HG03095 (cell line): ENCODE measurements at regions not wholly inside any gene's neighbourhood (a gene's known extent, or its start where the extent isn't known, plus 50 kb on each side); places are given as distances from the start of the nearest gene placed in this dataset.
"Not testable (repeated sequence)": the region's sequence is repeated elsewhere in the genome, so short reads cannot be mapped to it uniquely, and the experiment has no call there.

Source experiments
- ATAC-seq: cut with Tn5 transposase; IDR thresholded peaks from one replicate; pipeline ENCODE4 v1.9.1; 2021; ENCODE audit warnings: moderate library complexity; ENCODE audit not compliant: unreplicated experiment

DNA sequence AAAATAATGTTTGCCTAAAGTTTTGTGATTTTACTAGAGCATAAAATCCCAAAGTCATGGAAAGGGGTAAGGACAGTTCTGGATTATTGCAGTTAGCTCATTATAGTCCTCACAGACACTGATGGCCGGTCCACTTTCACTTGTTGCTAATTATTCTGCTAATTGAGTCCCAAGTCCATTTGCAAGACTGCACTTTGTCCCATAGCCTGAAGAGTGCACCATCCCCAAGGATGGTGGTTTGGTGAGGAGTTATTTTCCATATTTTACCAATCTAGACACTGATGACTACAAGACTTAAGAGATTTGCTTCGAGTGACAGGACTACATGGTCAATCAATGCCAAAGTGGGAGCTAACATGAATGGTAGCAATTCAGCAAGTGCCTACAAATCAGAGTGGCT lies 181.8 kb upstream of the CACNA2D1 start:
- ATAC-seq, result no peak

DNA sequence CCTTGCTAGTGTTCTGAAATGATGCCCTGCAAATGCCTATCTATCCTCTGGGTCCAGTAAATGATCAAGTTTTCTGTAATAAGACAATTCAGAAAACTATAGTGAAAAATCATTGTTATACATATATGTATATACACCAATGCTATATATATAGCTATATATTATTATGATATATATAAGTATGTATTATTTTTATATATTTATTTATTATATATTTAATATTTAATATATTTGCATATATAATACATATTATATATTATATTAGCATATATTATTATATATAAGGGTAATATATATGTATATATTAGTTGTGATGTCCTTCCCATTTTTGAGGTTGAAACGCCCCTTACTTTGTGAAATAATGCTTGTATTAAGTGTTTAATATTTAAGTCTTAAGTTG lies 181.4 kb upstream of the CACNA2D1 start:
- ATAC-seq, result no peak

DNA sequence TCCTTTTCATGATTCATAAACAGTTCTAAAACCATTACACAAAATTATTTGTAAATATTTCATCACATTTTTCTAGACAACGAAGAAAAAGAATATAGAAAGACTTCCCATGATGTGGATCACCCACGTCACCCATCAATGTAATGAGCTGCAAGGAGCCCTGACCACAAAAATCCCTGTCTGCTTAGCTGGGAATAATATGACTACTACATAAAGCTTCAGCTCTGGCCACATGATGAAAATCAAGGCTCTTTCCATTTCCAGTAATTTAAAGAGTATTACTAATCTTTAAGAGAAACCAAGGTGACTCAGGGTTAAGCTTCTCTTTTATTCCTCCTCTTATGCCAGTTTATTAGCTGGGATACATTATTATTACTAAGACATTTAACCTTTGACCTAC lies 180.8 kb upstream of the CACNA2D1 start:
- ATAC-seq, result no peak

DNA sequence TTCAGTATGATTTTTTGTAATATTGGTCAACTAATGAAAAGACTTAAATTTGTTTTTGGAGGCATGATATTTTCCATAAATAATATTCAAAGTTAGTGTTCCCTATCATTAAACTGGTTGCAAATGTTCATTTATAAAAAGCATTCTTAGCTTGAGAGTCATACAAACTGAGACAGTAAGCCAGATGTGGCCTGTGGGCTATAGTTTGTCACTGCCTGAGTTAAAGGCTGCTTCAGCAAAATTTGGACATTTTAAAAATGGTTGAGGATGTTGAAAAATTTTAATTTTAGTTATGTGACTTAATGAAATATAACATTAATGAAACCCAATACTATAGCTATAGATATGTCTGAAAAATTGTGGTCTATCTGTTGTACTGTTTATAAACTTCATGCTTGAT lies 180.2 kb upstream of the CACNA2D1 start:
- no peak for ATAC-seq

DNA sequence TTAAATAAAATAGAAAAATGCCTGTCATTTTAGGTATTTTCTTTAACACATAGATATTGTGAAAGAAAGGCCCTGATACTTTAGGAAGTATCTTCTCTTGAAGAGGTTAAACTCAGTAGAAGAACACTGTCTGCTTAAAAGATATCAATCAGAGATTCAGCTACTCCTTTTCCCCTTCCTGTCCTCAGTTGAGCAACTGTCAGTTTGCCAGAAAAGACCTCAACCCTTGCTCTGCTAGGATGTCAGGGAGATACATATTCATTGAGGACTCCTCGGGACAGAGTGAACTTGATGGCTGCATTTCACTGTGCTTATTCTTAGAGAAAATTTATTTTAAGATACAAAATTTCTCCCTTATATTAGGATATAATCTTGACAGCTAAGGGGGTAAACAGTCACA lies 173.6 kb upstream of the CACNA2D1 start:
- ATAC-seq, result no peak

DNA sequence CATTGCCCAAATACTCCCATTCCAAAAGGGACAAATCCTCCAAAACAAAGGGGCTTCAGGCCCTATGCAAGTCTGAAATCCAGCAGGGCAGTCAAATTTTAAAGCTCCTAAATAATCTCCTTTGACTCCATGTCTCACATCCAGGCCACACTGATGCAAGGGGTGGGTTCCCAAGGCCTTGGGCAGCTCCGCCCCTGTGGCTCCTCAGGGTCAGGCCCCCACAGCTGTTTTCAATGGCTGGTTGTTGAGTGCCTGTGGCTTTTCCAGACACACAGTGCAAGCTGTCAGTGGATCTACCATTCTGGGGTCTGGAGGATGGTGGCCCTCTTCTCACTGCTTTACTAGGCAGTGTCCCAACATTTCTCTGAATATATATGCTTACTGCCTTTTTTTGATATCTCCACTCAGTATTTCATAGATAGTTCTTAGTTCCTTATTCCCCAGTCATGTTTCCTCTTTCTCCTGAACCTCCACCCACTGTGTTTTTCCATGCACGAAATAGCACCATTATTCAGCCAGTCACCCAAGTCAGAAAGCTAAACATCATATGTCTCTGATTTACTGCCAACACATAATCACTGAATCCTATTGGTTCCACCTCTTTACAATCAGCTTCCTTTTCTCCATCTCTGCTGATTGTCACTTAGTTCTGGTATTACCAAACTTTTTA lies 172.6 kb upstream of the CACNA2D1 start:
- no peak for ATAC-seq

DNA sequence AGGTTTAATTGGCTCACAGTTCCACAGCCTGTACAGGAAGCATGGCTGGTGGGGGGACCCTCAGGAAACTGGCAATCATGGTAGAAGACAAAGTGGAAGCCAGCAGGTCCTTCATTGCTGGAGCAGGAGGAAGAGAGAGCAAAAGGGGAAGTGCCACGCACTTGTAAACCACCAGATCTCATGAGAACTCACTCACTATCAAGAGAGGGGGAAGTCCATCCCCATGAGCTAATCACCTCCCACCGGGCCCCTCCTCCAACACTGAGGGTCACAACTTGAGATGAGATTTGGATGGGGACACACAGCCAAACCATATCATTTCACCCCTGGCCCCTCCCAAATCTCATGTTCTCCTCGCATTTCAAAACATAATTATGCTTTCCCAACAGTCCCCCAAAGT lies 171.9 kb upstream of the CACNA2D1 start:
- ATAC-seq, result peak; percentile 72

DNA sequence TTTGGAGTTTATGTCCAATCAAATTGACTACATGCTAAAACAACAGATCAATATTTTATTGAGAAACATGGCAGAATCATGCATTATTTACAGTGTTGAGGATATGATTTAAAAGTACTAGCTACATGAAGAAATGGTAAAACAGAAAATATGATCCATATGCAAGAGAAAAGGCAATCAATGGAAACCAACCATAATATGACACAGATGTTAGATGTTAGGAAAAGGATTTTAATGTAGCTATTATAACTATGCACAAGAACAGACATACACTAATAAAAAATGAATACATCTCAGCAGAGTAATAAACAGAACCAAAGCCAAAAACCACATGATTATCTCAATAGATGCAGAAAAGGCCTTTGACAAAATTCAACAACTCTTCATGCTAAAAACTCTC lies 166.2 kb upstream of the CACNA2D1 start:
- ATAC-seq, result no peak

DNA sequence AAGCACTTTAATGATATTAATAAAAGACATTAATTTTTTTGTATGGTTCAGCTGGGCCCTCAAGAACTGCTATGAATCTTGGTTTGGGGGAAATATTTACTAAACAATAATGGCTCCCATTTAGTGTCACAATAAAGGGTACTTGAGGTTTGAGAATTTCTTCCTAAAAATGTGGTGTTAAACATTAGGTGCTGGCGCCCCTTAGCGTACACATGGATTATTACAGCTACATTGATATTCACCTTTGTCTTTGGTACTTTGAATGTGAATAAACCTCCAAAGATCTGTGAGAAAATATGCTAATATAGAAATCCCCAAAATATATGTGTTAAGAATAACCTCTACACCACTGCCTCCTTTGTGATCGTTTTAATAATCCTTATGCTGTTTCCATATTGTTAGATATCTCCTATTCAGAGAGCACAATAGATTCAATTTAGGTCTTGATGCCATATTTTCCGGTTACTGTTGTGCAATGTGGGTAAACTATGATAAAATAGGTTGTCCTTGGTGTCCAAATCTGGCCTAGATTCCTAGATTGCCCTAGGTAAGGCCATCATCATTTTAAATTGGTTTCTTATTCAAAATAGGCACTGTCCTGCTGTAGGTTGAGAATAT lies 161.8 kb upstream of the CACNA2D1 start:
- no peak for ATAC-seq

DNA sequence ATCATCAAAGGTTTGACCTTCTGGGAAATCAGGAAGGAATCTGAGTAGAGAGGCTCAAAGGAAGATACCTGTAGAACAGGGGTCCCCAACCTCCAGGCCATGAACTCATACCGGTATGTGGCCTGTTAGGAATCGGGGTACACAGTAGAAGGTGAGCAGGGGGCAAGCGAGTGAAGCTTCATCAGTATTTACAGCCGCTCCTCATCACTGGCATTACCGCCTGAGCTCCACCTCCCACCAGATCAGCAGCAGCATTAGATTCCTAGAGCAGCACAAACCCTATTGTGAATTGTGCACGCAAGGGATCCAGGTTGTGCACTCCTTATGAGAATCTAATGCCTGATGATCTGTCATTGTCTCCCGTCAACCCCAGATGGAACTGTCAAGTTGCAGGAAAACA lies 158.5 kb upstream of the CACNA2D1 start:
- ATAC-seq, result no peak

DNA sequence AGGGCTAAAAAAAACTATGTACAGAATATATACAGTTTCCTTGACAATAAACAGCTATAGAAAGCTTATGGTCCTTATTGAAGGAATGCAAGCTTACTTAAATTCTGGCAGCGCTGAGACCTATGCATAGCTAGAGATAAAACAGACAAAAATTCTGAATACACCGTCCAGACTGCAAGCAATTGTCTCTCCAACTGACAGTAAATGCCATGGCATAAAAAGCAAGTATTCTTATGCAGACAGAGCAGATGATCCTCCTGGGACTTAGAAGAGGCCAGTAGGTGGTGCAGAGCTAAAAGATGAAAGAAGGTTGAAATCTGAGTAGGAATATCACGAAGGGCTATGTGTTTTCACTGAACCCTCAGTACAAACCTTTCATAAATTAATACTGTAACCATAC lies 157.0 kb upstream of the CACNA2D1 start:
- no peak for ATAC-seq

DNA sequence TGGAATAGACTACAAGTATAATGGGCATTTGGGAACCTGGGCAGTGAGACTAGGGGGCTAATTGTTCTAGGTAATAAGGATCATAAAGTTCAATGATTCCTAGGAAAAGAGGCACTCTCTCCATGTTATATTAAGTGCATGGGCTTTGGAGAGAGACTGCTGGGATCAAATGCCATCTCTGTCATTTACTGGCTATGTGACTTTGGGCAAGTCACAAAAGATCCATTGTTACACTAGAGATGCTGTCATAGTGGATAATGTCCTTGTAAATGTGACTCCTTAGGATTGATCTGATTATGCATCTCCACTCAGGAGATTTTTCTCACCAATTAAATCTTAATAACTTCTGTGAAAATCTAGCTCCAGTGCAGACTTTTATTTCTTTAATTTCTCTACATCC lies 156.3 kb upstream of the CACNA2D1 start:
- ATAC-seq, result no peak

DNA sequence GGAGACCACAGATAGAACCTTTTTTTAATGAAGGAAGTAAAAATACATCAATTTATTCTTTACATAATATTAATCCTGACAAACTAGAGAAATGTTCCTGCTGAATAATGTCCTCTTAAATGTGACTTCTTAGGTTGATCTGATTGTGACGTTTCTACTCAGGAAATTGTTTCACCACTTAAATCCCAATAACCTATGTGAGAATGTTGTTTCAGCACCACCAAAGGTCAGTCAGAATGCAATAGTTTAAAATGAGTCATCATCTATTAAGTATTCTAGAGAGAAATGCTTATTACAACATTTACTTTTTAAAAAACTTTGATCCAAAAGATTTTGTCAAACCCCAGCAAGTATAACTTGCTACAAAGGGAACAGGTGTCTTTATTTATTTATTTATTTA lies 155.4 kb upstream of the CACNA2D1 start:
- ATAC-seq, result no peak

DNA sequence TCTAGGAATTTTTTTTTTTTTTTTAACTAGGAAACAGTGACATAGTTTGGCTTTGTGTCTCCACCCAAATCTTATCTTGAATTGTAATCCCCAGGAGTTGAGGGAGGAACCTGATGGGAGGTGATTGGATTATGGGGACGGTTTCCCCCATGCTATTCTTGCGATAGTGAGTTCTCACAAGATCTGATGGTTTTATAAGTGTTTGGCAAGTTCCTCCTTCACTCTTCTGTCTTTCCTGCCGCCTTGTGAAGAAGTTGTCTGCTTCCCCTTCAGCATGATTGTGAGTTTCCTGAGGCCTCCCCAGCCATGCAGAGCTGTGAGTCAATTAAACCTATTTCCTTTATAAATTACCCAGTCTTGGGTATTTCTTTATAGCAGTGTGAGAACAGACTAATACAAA lies 152.2 kb upstream of the CACNA2D1 start:
- not testable (repeated sequence) for ATAC-seq

DNA sequence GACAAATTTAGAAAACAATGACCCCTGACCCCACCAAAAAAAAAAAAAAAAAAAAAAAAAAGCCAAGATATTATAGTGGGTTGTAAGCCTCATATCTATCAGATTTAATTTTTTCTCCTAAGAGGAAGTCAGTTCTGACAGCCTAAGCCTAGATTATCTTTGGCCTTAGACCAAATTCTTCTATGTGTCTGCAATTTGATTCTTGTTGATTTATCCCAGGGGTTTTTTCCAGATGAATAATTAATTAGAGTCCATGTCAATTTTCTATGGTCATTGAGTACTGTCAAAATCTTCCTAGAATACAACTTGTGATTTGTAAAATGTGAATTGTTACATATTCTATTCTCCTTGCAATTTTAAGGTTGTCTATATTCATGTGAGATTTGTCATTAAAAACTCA lies 151.6 kb upstream of the CACNA2D1 start:
- ATAC-seq, result no peak

DNA sequence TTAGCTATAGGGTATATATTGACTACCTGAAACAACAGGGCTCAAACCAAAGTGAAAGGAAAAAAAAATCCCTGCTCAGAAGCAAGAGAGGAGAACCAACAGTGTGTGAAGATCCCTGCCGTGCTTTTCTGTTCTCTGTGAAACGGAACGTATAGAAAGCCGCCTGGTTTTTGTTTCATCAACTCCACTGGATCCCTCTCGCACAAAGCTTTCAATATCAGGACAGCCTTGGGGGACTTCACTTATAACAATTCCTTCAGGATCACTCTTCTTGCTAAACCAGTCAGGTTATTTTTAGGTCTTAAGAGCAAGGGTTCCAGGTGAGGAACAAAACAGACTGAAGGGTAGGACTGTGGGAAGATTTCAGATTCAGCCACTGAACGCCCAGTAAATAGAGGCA lies 151.1 kb upstream of the CACNA2D1 start:
- ATAC-seq, result no peak

DNA sequence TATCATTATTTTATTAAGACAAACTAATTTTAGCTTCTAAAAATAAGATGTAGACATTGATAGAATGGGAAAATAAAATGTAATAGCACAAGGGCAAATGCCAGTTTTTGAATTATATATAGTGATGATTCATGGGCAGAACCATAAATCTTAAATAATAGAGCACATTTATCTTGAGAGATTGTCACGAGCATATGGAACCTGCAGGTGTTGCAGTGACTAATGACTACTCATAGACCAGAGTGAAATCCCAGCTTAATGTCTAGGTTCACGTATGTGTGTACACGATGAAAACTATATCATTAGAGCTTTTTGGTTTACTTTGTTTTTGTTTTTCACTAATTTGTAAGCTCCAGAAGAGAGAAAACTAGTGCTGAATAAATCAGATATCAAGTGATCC lies 150.2 kb upstream of the CACNA2D1 start:
- ATAC-seq, result no peak

DNA sequence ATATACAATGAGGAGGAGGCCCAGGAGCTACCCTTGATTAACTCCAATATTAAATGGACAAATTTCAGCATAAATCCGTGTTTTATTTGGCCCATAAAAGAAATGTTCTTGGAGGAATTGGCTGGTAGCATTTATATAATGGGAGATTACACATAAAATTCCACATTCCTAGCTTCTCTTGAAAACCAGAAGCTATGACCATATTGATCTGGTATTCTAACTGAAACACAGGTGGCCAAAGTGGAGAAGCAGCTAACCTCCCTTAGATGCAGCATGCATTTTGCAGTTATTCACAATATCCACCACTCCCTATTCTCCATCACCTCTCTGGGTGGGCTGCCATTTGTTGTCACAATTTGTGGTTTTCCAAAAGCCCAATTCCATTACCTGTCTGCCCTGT lies 148.8 kb upstream of the CACNA2D1 start:
- ATAC-seq, result no peak

DNA sequence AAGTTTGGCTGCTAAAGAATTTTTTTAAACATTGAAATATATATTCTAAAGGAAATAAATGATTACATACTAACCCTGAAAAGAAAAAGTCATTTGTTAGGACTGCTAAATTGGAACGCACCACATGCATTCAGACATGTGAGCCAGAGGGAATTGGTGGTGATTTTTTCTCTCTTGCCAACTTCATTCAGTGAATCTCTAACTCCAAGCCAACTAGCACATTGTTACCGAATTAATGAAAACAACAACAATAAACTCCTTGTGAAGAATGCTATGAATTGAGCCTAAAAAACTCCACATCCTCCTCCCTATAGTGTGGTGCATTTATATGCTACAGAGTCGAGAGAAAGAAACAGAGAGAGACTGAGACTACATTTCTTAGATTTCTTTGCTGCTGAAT lies 135.5 kb upstream of the CACNA2D1 start:
- no peak for ATAC-seq

DNA sequence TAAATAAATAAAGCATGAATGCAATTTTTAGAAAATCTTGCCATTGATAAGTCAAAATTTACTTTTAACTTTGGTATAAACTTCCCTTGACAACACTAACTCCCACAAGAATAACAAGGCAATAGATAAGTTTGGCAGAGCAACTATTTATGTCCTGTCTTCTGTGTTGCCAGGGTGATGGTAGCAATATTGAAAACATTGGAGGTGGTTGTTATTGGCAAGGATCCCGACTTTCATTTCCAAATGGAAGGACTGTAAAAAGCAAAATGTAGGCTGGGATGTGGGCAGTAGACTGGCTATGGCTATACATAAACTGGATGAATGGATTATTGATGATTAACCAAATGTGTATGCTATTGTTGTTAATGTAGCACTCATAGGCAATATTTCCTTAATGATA lies 134.9 kb upstream of the CACNA2D1 start:
- no peak for ATAC-seq

DNA sequence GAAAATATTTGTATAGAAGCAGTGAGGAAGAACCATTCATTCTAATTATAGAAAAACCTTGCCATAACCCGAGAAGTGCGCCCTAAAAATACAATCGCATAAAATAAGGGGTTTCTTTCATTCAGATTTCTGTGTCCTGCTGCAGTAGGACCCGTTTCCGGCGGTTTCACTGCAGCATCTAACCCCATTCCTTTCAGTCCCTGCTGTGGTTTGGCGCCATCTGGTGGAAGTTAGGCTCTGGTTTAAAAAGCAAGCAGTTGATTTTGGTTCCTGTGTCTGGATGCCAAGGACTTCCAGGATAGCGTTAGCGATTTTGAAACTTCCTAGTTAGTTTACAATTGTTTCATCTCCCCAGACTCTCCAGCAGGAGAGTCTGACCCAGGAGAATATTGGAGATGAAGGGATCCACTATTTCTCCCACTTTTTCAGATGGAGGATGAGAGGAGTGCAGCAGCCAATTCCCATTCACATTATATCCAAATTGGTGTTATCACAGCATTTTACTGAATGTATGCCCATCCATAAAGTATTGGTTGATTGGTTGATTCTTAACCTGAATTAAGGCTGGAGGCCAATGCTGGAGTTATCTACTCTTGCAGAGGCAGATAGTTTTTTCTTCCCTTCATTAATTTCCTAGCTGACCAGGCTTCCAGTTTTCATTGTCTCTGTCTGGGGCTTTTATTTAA lies 128.8 kb upstream of the CACNA2D1 start:
- ATAC-seq, result peak; percentile 86

DNA sequence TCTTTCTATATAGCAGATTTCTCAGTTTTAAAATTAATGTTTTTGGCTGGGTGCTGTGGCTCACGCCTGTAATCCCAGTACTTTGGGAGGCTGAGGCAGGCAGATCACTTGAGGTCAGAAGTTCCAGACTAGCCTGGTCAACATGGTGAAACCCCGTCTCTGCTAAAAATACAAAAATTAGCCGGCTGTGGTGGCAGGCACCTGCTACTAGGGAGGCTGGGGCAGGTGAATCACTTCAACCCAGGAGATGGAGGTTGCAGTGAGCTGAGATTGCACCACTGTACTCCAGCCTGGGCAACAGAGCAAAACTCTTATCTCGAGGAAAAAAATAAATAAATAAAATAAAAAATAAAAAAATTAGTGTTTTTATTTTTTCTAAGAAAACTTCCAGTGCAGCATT lies 127.5 kb upstream of the CACNA2D1 start:
- not testable (repeated sequence) for ATAC-seq

DNA sequence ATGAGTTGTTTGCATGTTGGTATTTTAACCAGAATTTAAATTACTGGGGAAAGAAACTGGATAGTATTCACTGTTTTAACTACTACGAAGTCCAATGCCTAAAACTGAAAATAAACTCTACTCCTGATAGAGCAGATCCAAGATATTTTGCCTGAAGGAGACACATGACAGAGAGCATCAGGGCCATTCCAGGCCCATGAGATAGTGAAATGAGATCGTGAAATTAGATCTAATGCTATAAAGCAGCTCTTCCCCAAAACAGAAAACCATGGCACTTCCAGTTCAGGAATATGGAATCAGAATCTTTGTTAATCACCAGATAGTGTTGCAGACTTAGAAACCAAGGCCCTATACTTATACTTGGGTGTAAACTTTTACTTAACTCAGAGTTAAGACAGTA lies 124.3 kb upstream of the CACNA2D1 start:
- no peak for ATAC-seq
